Endothelial cell (in vitro differentiated cells): ENCODE measurements at regions not wholly inside any gene's neighbourhood (a gene's known extent, or its start where the extent isn't known, plus 50 kb on each side); places are given as distances from the start of the nearest gene placed in this dataset.
"Not testable (repeated sequence)": the region's sequence is repeated elsewhere in the genome, so short reads cannot be mapped to it uniquely, and the experiment has no call there.

Experiments used
- DNase-seq: peaks from one replicate; pipeline ENCODE4 v3.0.0; 2021; ENCODE audit warnings: low spot score
- H3K27ac Mint-ChIP-seq: one replicate; pipeline ENCODE4 v1.8.0; 2021; ENCODE audit warnings: mixed read lengths, inconsistent platforms; ENCODE audit not compliant: unreplicated experiment
- H3K27me3 Mint-ChIP-seq: one replicate; pipeline ENCODE4 v1.8.0; 2021; ENCODE audit warnings: mild to moderate bottlenecking, moderate library complexity, mixed read lengths, inconsistent platforms; ENCODE audit not compliant: unreplicated experiment
- H3K36me3 Mint-ChIP-seq: one replicate; pipeline ENCODE4 v1.8.0; 2021; ENCODE audit warnings: mild to moderate bottlenecking, low read depth, mixed read lengths, inconsistent platforms; ENCODE audit not compliant: unreplicated experiment
- H3K4me1 Mint-ChIP-seq: one replicate; pipeline ENCODE4 v1.8.0; 2021; ENCODE audit warnings: mild to moderate bottlenecking, mixed read lengths, inconsistent platforms; ENCODE audit not compliant: unreplicated experiment
- H3K4me3 Mint-ChIP-seq: one replicate; pipeline ENCODE4 v1.8.0; 2021; ENCODE audit warnings: mild to moderate bottlenecking, mixed read lengths, inconsistent platforms; ENCODE audit not compliant: unreplicated experiment
- H3K9me3 Mint-ChIP-seq: one replicate; pipeline ENCODE4 v1.8.0; 2021; ENCODE audit warnings: mixed read lengths, inconsistent platforms; ENCODE audit not compliant: unreplicated experiment
- CTCF ChIP-seq: fragments of 200-600 bp; sonication (generic); IDR thresholded peaks from one replicate; pipeline ENCODE4 v1.5.0; 2021; ENCODE audit warnings: antibody characterized with exemption; ENCODE audit not compliant: unreplicated experiment

DNA sequence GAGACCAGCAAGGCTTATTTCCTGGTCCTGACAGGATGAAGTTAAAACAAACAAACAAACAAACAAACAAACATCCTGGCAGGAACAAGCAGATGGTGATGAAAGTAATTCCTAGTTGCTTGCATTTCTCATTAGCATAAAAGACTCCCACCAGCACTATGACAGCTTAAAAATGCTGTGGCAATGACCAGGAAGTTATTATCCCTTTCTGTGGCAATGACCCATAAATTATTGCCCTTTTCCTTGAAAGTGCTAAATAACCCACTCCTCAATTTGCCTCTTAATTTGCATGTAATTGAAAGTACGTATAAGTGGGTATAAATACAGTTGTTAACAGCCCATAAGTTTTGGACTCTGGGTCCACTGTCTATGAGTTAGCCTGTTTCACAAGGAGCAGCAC is 727.6 kb upstream of the NEGR1 start:
- no peak overlapping the region for H3K27ac Mint-ChIP-seq
- TF ChIP-seq CTCF: no peak
- peaks cover 3% of the 10 kb centered on the region for H3K4me1 Mint-ChIP-seq
- H3K27me3 Mint-ChIP-seq: no peaks in the 10 kb centered on the region
- H3K4me3 Mint-ChIP-seq: no peak overlapping the region
- DNase-seq: no peak
- H3K36me3 Mint-ChIP-seq: no peaks in the 10 kb centered on the region
- no peaks in the 10 kb centered on the region for H3K9me3 Mint-ChIP-seq

DNA sequence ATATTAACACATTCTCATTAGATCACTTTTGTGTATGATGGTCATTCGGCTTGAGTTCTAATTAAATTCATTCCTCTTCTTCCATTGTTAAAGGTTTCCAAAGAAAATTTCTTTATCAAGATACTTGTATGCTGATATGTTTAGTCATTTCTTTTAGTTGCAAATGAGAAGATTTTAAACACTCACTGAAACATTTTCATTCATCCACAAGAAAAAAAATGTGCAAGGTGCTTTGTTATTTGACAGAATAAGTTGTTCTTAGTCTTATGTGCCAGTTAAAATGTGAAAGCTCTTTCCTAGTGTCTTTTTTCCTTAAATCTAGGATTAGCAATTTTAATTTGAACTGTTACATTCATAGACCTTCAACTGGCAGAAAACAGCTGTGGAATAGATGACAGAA is 727.0 kb upstream of the NEGR1 start:
- no peak for DNase-seq
- Mint-ChIP-seq H3K36me3 (no peaks in the 10 kb centered on the region), H3K27ac (no peak overlapping the region), H3K27me3 (no peaks in the 10 kb centered on the region), H3K4me3 (no peak overlapping the region), H3K9me3 (no peaks in the 10 kb centered on the region), H3K4me1 (peaks cover 3% of the 10 kb centered on the region)
- TF ChIP-seq CTCF: no peak

DNA sequence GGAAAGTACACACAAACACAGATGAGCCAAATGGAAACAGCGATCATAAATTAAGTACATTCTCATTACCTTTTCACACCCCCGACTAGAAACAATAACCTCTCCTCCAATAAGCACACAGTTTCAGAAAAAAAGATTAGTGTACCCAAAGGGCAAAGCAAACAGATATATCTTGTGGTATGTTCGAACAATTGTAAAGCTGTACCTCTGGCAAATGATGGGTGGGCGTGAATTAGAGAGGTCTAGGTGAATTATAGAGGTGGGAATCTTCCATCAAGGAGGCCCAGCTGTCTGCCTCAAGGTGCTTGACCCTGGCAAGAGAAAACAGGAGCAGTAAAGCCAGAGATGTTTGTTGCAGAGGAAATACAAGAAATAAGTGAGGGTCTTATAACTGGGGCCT is 715.3 kb upstream of the NEGR1 start:
- Mint-ChIP-seq H3K9me3 (no peaks in the 10 kb centered on the region), H3K4me1 (no peaks in the 10 kb centered on the region), H3K4me3 (no peak overlapping the region), H3K36me3 (no peaks in the 10 kb centered on the region), H3K27ac (no peak overlapping the region), H3K27me3 (no peaks in the 10 kb centered on the region)
- DNase-seq: no peak
- no peak for TF ChIP-seq CTCF

DNA sequence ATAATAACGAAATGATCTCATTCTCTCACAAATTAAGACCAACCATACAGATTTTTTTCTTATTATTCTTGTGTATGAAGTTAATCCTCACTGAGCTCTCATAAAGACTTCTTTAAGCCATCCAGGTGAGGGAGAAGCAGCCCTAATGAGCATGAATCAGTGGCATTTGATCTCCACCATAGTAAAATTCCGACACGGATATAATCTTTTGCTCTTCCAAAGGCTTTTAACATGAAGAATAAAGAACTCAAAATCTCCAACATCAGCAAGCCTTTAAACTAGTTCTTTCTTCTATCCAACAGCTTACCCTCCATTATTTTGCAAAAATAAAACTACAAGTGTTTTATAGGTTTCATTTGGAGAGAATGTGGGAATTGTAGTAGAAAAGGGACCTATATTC is 714.7 kb upstream of the NEGR1 start:
- TF ChIP-seq CTCF: no peak
- Mint-ChIP-seq H3K36me3 (no peaks in the 10 kb centered on the region), H3K27me3 (no peaks in the 10 kb centered on the region), H3K27ac (no peak overlapping the region), H3K9me3 (no peaks in the 10 kb centered on the region), H3K4me1 (no peaks in the 10 kb centered on the region), H3K4me3 (no peak overlapping the region)
- DNase-seq: no peak

DNA sequence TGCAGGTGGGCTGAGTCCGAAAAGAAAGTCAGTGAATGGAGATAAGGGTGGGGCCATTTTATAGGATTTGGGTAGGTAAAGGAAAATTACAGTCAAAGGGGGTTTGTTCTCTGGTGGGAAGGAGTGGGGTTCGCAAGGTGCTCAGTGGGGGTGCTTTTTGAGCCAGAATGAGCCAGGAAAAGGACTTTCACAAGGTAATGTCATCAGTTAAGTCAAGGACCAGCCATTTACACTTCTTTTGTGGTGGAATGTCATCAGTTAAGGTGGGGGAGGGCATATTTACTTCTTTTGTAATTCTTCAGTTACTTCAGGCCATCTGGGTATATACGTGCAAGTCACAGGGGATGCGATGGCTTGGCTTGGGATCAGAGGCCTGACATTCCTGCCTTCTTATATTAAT is 705.5 kb upstream of the NEGR1 start:
- not testable (repeated sequence) for H3K36me3 Mint-ChIP-seq, H3K9me3 Mint-ChIP-seq, H3K27ac Mint-ChIP-seq, H3K4me1 Mint-ChIP-seq, H3K27me3 Mint-ChIP-seq, DNase-seq, H3K4me3 Mint-ChIP-seq
